GM23338 (cell line): ENCODE measurements at regions not wholly inside any gene's neighbourhood (a gene's known extent, or its start where the extent isn't known, plus 50 kb on each side); places are given as distances from the start of the nearest gene placed in this dataset.

ENCODE experiments used
- ATAC-seq: fragments of 200-7000 bp; cut with Tn5 transposase; 3 replicates; pipeline ENCODE4 v1.9.1; 2020
- DNase-seq: peaks from one replicate; pipeline ENCODE4 v3.0.0-alpha.2; 2015; ENCODE audit warnings: low spot score
- H2AFZ ChIP-seq: fragments of 200-600 bp; sonication (generic); 2 replicates; pipeline ENCODE4 v1.8.0; 2016; ENCODE audit warnings: antibody characterized with exemption, mild to moderate bottlenecking, moderate library complexity
- H3F3A ChIP-seq: fragments of 200-600 bp; sonication (generic); replicated peaks from 2 replicates; pipeline ENCODE4 v1.8.0; 2017; ENCODE audit warnings: antibody characterized with exemption, mixed run types, low read depth
- H3K27ac ChIP-seq: fragments of 200-600 bp; sonication (generic); 2 replicates; pipeline ENCODE4 v1.6.1; 2016; ENCODE audit warnings: low read depth
- H3K27me3 ChIP-seq: fragments of 200-600 bp; sonication (generic); 2 replicates; pipeline ENCODE4 v1.8.0; 2016; ENCODE audit warnings: mild to moderate bottlenecking, mixed run types, moderate library complexity; ENCODE audit not compliant: insufficient read depth
- H3K36me3 ChIP-seq: fragments of 200-600 bp; sonication (generic); 2 replicates; pipeline ENCODE4 v1.8.0; 2016; ENCODE audit warnings: mild to moderate bottlenecking; ENCODE audit not compliant: insufficient read depth
- H3K4me1 ChIP-seq: fragments of 200-600 bp; sonication (generic); 2 replicates; pipeline ENCODE4 v1.8.0; 2016; ENCODE audit warnings: mild to moderate bottlenecking, moderate library complexity; ENCODE audit not compliant: insufficient read depth
- H3K4me2 ChIP-seq: fragments of 200-600 bp; sonication (generic); 2 replicates; pipeline ENCODE4 v1.7.1; 2017; ENCODE audit warnings: mixed run types
- H3K4me3 ChIP-seq: fragments of 200-600 bp; sonication (generic); 2 replicates; pipeline ENCODE4 v1.6.1; 2016; ENCODE audit warnings: mixed run types
- H3K79me2 ChIP-seq: fragments of 200-600 bp; sonication (generic); replicated peaks from 2 replicates; pipeline ENCODE4 v1.8.0; 2017; ENCODE audit warnings: mild to moderate bottlenecking; ENCODE audit not compliant: insufficient read depth
- H3K9me2 ChIP-seq: fragments of 200-600 bp; sonication (generic); 2 replicates; pipeline ENCODE4 v1.8.0; 2017; ENCODE audit not compliant: insufficient read depth
- H4K20me1 ChIP-seq: fragments of 200-600 bp; sonication (generic); replicated peaks from 2 replicates; pipeline ENCODE4 v1.8.0; 2017; ENCODE audit warnings: mild to moderate bottlenecking; ENCODE audit not compliant: insufficient read depth
- H3K27ac Mint-ChIP-seq: 2 replicates; pipeline ENCODE4 v1.8.0; 2020; ENCODE audit warnings: inconsistent platforms, mild to moderate bottlenecking, moderate library complexity, mixed read lengths
- H3K27me3 Mint-ChIP-seq: 3 replicates; pipeline ENCODE4 v1.8.0; 2022; ENCODE audit warnings: low read depth, mild to moderate bottlenecking, moderate library complexity, mixed read lengths, inconsistent platforms; ENCODE audit not compliant: insufficient read depth, poor library complexity
- H3K36me3 Mint-ChIP-seq: 3 replicates; pipeline ENCODE4 v1.8.0; 2021; ENCODE audit warnings: low read depth, mild to moderate bottlenecking, inconsistent platforms, moderate library complexity, mixed read lengths
- H3K4me1 Mint-ChIP-seq: 3 replicates; pipeline ENCODE4 v1.8.0; 2020; ENCODE audit warnings: mild to moderate bottlenecking, inconsistent platforms, mixed read lengths
- H3K4me3 Mint-ChIP-seq: 3 replicates; pipeline ENCODE4 v1.8.0; 2021; ENCODE audit warnings: moderate library complexity, mild to moderate bottlenecking, inconsistent platforms, mixed read lengths
- H3K9me3 Mint-ChIP-seq: 3 replicates; pipeline ENCODE4 v1.8.0; 2020; ENCODE audit warnings: moderate library complexity, mild to moderate bottlenecking, inconsistent platforms, mixed read lengths
- CREB1 ChIP-seq: fragments of 250-450 bp; sonication (Bioruptor Pico); IDR thresholded peaks from 2 replicates; pipeline ENCODE4 v1.5.0; 2020; ENCODE audit warnings: low read depth, mild to moderate bottlenecking, moderate library complexity
- EZH2 ChIP-seq: fragments of 200-600 bp; sonication (generic); IDR thresholded peaks from one replicate; pipeline ENCODE4 v1.8.0; 2017; ENCODE audit warnings: antibody characterized with exemption, mild to moderate bottlenecking, low read depth; ENCODE audit not compliant: unreplicated experiment
- EZH2phosphoT487 ChIP-seq: fragments of 200-600 bp; sonication (generic); IDR thresholded peaks from one replicate; pipeline ENCODE4 v1.8.1; 2018; ENCODE audit warnings: antibody characterized with exemption; ENCODE audit not compliant: unreplicated experiment
- JUNB ChIP-seq: IDR thresholded peaks from one replicate; pipeline ENCODE4 v1.6.1; 2016; ENCODE audit warnings: antibody characterized with exemption; ENCODE audit not compliant: unreplicated experiment
- NANOG ChIP-seq: IDR thresholded peaks from 2 replicates; pipeline ENCODE4 v1.6.1; 2016; ENCODE audit warnings: antibody characterized with exemption, borderline replicate concordance
- POLR2AphosphoS5 ChIP-seq: IDR thresholded peaks from 2 replicates; pipeline ENCODE4 v1.6.1; 2016; ENCODE audit warnings: antibody characterized with exemption, low read depth
- STAT1 ChIP-seq: IDR thresholded peaks from one replicate; pipeline ENCODE4 v1.6.1; 2016; ENCODE audit warnings: antibody characterized with exemption; ENCODE audit not compliant: unreplicated experiment
- ZNF114 ChIP-seq: fragments of 250-450 bp; sonication (Bioruptor Pico); IDR thresholded peaks from 2 replicates; pipeline ENCODE4 v1.5.0; 2020; ENCODE audit warnings: mild to moderate bottlenecking, moderate library complexity
- ZNF331 ChIP-seq: fragments of 250-450 bp; sonication (Bioruptor Pico); IDR thresholded peaks from 2 replicates; pipeline ENCODE4 v1.5.0; 2020; ENCODE audit warnings: low read depth, mild to moderate bottlenecking, moderate library complexity
- TF ChIP-seq, protein P1 (sequence below), 2 experiments: fragments of 200-600 bp in 1 of 2; sonication (generic) in 1 of 2; conservative IDR thresholded peaks; 2 replicates each; pipeline versions ENCODE4 v1.5.1 to v1.6.1; 2016 to 2017; ENCODE audit warnings: antibody characterized with exemption in 2 of 2, low read depth in 2 of 2, mild to moderate bottlenecking in 2 of 2, moderate library complexity in 1 of 2
- TF ChIP-seq, protein P2 (sequence below): IDR thresholded peaks from 2 replicates; pipeline ENCODE4 v1.6.1; 2016; ENCODE audit warnings: antibody characterized with exemption
- TF ChIP-seq, protein P3 (sequence below): IDR thresholded peaks from one replicate; pipeline ENCODE4 v1.6.1; 2018; ENCODE audit warnings: antibody characterized with exemption; ENCODE audit not compliant: unreplicated experiment

DNA sequence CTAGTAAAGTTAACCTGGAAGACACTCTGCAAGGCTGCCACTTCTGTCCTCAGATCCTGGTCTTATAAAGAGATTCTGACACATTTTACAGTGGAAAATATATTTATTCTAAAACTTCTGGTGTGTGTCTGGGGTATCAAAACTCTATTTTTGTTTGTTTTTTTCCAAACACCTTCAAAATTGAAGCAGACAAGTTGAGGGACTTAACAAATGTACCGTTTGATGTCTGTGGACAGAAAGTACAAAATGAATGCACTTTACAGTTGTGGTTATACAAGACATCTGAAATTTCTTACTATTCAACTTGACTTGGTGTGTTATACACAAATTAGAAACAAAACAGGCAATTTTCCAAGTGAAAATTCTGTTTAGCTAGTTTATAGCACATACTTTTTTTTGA lies 823.2 kb upstream of the SALL3 start:
- no peaks in the 10 kb centered on the region for H3K27me3 ChIP-seq
- Mint-ChIP-seq H3K4me3 (no peak overlapping the region), H3K4me1 (no peaks in the 10 kb centered on the region; the same call in 2 of the 3 replicates), H3K9me3 (peaks cover 42% of the 10 kb centered on the region), H3K36me3 (peaks cover 29% of the 10 kb centered on the region), H3K27me3 (peaks cover 4% of the 10 kb centered on the region), H3K27ac (no peak overlapping the region)
- TF ChIP-seq, protein P1, sequence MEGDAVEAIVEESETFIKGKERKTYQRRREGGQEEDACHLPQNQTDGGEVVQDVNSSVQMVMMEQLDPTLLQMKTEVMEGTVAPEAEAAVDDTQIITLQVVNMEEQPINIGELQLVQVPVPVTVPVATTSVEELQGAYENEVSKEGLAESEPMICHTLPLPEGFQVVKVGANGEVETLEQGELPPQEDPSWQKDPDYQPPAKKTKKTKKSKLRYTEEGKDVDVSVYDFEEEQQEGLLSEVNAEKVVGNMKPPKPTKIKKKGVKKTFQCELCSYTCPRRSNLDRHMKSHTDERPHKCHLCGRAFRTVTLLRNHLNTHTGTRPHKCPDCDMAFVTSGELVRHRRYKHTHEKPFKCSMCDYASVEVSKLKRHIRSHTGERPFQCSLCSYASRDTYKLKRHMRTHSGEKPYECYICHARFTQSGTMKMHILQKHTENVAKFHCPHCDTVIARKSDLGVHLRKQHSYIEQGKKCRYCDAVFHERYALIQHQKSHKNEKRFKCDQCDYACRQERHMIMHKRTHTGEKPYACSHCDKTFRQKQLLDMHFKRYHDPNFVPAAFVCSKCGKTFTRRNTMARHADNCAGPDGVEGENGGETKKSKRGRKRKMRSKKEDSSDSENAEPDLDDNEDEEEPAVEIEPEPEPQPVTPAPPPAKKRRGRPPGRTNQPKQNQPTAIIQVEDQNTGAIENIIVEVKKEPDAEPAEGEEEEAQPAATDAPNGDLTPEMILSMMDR (conservative IDR thresholded peaks at IDR 0.05; ENCODE audit: low read depth in 2 of 2), result no peak
- TF ChIP-seq POLR2AphosphoS5 (no peak), ZNF331 (CRISPR knock-in tag) (no peak), STAT1 (no peak), EZH2phosphoT487 (no peak), ZNF114 (CRISPR knock-in tag) (no peak), NANOG (no peak), JUNB (no peak), EZH2 (no peak), CREB1 (CRISPR knock-in tag) (no peak)
- TF ChIP-seq, protein P2, sequence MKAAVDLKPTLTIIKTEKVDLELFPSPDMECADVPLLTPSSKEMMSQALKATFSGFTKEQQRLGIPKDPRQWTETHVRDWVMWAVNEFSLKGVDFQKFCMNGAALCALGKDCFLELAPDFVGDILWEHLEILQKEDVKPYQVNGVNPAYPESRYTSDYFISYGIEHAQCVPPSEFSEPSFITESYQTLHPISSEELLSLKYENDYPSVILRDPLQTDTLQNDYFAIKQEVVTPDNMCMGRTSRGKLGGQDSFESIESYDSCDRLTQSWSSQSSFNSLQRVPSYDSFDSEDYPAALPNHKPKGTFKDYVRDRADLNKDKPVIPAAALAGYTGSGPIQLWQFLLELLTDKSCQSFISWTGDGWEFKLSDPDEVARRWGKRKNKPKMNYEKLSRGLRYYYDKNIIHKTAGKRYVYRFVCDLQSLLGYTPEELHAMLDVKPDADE, result no peak
- TF ChIP-seq, protein P3, sequence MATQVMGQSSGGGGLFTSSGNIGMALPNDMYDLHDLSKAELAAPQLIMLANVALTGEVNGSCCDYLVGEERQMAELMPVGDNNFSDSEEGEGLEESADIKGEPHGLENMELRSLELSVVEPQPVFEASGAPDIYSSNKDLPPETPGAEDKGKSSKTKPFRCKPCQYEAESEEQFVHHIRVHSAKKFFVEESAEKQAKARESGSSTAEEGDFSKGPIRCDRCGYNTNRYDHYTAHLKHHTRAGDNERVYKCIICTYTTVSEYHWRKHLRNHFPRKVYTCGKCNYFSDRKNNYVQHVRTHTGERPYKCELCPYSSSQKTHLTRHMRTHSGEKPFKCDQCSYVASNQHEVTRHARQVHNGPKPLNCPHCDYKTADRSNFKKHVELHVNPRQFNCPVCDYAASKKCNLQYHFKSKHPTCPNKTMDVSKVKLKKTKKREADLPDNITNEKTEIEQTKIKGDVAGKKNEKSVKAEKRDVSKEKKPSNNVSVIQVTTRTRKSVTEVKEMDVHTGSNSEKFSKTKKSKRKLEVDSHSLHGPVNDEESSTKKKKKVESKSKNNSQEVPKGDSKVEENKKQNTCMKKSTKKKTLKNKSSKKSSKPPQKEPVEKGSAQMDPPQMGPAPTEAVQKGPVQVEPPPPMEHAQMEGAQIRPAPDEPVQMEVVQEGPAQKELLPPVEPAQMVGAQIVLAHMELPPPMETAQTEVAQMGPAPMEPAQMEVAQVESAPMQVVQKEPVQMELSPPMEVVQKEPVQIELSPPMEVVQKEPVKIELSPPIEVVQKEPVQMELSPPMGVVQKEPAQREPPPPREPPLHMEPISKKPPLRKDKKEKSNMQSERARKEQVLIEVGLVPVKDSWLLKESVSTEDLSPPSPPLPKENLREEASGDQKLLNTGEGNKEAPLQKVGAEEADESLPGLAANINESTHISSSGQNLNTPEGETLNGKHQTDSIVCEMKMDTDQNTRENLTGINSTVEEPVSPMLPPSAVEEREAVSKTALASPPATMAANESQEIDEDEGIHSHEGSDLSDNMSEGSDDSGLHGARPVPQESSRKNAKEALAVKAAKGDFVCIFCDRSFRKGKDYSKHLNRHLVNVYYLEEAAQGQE, result no peak
- no peaks in the 10 kb centered on the region for H3K4me1 ChIP-seq
- no peaks in the 10 kb centered on the region for H3K9me2 ChIP-seq
- H3K4me2 ChIP-seq, result no peak overlapping the region
- H3K4me3 ChIP-seq, result no peak overlapping the region
- ATAC-seq (no peak), DNase-seq (no peak)
- H3K27ac ChIP-seq, result no peak overlapping the region
- H3F3A ChIP-seq, result no peaks in the 10 kb centered on the region
- no peaks in the 10 kb centered on the region for H4K20me1 ChIP-seq
- no peaks in the 10 kb centered on the region; the same call in 1 of the 2 replicates for H3K36me3 ChIP-seq
- H2AFZ ChIP-seq, result no peak overlapping the region
- no peaks in the 10 kb centered on the region for H3K79me2 ChIP-seq
